Heart right ventricle (tissue), 16 donors: ENCODE measurements at regions not wholly inside any gene's neighbourhood (a gene's known extent, or its start where the extent isn't known, plus 50 kb on each side); places are given as distances from the start of the nearest gene placed in this dataset.
"Not testable (repeated sequence)": the region's sequence is repeated elsewhere in the genome, so short reads cannot be mapped to it uniquely, and the experiment has no call there.

ENCODE experiments used
- ATAC-seq, 8 donors: fragments of 200-7000 bp; cut with Tn5 transposase; one replicate each; pipeline ENCODE4 v1.9.1; 2020; ENCODE audit warnings: mild to moderate bottlenecking in 8 of 8, moderate library complexity in 8 of 8, moderate number of reproducible peaks in 1 of 8
- DNase-seq, 2 donors: peaks; one replicate each; pipeline ENCODE4 v3.0.0-alpha.2; 2020
- H3K27ac ChIP-seq, 10 donors: fragments of 200-600 bp; sonication (generic) in 2 of 10; one replicate each; pipeline versions ENCODE4 v1.5.0 to v1.8.0; 2020 to 2022; ENCODE audit warnings: mild to moderate bottlenecking in 3 of 10
- H3K27me3 ChIP-seq, 7 donors: fragments of 200-600 bp; one replicate each; pipeline ENCODE4 v1.8.0; 2021 to 2022; ENCODE audit warnings: mild to moderate bottlenecking in 2 of 7
- H3K36me3 ChIP-seq, 9 donors: fragments of 200-600 bp; sonication (generic) in 1 of 9; one replicate each; pipeline versions ENCODE4 v1.5.0 to v1.8.0; 2020 to 2022; ENCODE audit warnings: mild to moderate bottlenecking in 2 of 9
- H3K4me1 ChIP-seq, 9 donors: fragments of 200-600 bp; sonication (generic) in 1 of 9; one replicate each; pipeline versions ENCODE4 v1.5.0 to v1.8.0; 2020 to 2022; ENCODE audit warnings: mild to moderate bottlenecking in 4 of 9
- H3K4me3 ChIP-seq, 10 donors: fragments of 200-600 bp; sonication (generic) in 2 of 10; one replicate each; pipeline versions ENCODE4 v1.5.0 to v1.8.0; 2020 to 2022; ENCODE audit warnings: mild to moderate bottlenecking in 7 of 10, moderate library complexity in 2 of 10
- H3K9me3 ChIP-seq, 11 donors: fragments of 200-600 bp in 10 of 11; sonication (generic) in 2 of 11; one replicate each; pipeline versions ENCODE4 v1.5.0 to v1.8.0; 2013 to 2022; ENCODE audit warnings: mild to moderate bottlenecking in 2 of 11, control low read depth in 1 of 11, moderate library complexity in 1 of 11
- CTCF ChIP-seq, 9 donors: fragments of 200-600 bp; sonication (generic) in 2 of 9; IDR thresholded peaks; one replicate each; pipeline versions ENCODE4 v1.5.0 to v1.8.0; 2021 to 2022; ENCODE audit warnings: antibody characterized with exemption in 9 of 9, mild to moderate bottlenecking in 5 of 9, moderate library complexity in 1 of 9
- WGBS, 2 donors: extraction: QIAGEN DNeasy Blood & Tissue Kit; methylation state at CpG; one replicate each; pipeline ENCODE4 v1.1.7; 2013; ENCODE audit warnings: inconsistent platforms in 1 of 2; 5-methylcytosine and 5-hydroxymethylcytosine counted together
- intact Hi-C, 10 donors: fragments of 100-400 bp; cut with DNase I; formaldehyde crosslinking; loops; one replicate each; pipeline versions ENCODE4 v1.11.1 to v1.14.2; 2022
- donor health status: Arrhythmogenic right ventricular cardiomyopathy.
- donor health status: ischemic (EF 13 %, LVEDD 7.1; RV severe dilation, severe dysfunction).
- donor health status: healthy with polysubstance abuse.
- donor health status: DM: no; HTN: yes; CAD: no.
- donor health status: DM: no; HTN: no; CAD: no.
- donor health status: ischemic (EF 25% LVEDD 6.9; RV normal size, moderate dysfunction).
- donor health status: ischemic (EF 25% LVEDD 5.7; RV mildly dilated, moderate dysfunction).
- donor health status: healthy.
- donor health status: DM: yes; HTN: yes; CAD: no.
- donor health status: Ischemic cardiomyopathy.
- donor health status: ischemic (EF 35%, LVEDD 5.7; RV mildly dilated, moderate dysfunction).
- donor health status: nonischemic (EF 11% LVEDD 7.7; RV severe dilation, severe dysfunction).
- donor health status: DM: yes; HTN: yes; CAD: no.
- donor health status: PGD.
- donor health status: ischemic (EF 29% LVEDD 5.4; RV normal size, mild dysfunction).
- donor health status: nonischemic (EF 23%, LVEDD 6.1; RV moderate dilation, normal function).

GRCh38 chr10:37467246-37467645 lies 341.8 kb downstream of the ANKRD30A start:
- no peak for DNase-seq
- Histone ChIP-seq H3K9me3 (peaks cover 0 to 18% (median 0%) of the 10 kb centered on the region in 11 donors), H3K27ac (no peak overlapping the region), H3K27me3 (no peaks in the 10 kb centered on the region), H3K4me1 (no peaks in the 10 kb centered on the region), H3K36me3 (no peaks in the 10 kb centered on the region), H3K4me3 (no peak overlapping the region)
- no peak for TF ChIP-seq CTCF (IDR thresholded peaks at IDR 0.05)
- intact Hi-C loops = no loop called here
- 59 to 66% methylated on average over 5 of the region's 5 CpGs for WGBS, 2 donors
- no peak for ATAC-seq

- Histone ChIP-seq H3K36me3 (no peaks in the 10 kb centered on the region), H3K4me1 (no peaks in the 10 kb centered on the region), H3K4me3 (no peak overlapping the region), H3K27ac (no peak overlapping the region), H3K27me3 (peaks cover 0 to 7% (median 0%) of the 10 kb centered on the region in 7 donors), H3K9me3 (peaks cover 0 to 64% (median 0%) of the 10 kb centered on the region in 11 donors)
- no peak for TF ChIP-seq CTCF (IDR thresholded peaks at IDR 0.05)
- no peak for DNase-seq
- no peak for ATAC-seq
- 89 to 94% methylated on average over 1 of the region's 1 CpG for WGBS, 2 donors
- intact Hi-C loops = no loop called here
Observed at GRCh38 chr10:37456456-37456855, 331.1 kb downstream of the ANKRD30A start.

- WGBS, 2 donors = 45 to 46% methylated on average over 5 of the region's 5 CpGs
- Histone ChIP-seq H3K27ac (no peak overlapping the region), H3K4me1 (no peaks in the 10 kb centered on the region), H3K36me3 (no peaks in the 10 kb centered on the region), H3K4me3 (no peak overlapping the region), H3K27me3 (no peaks in the 10 kb centered on the region), H3K9me3 (peaks cover 0 to 8% (median 0%) of the 10 kb centered on the region in 11 donors)
- no peak for TF ChIP-seq CTCF (IDR thresholded peaks at IDR 0.05)
- no peak for DNase-seq
- intact Hi-C loops = no loop called here
- ATAC-seq = no peak
Observed at GRCh38 chr10:37448161-37448560, 322.8 kb downstream of the ANKRD30A start.

- no peak for ATAC-seq
Observed at GRCh38 chr10:37442882-37443281, 317.5 kb downstream of the ANKRD30A start.

GRCh38 chr10:37441224-37441623 lies 315.8 kb downstream of the ANKRD30A start:
- WGBS, 2 donors = 86% methylated on average over 4 of the region's 4 CpGs
- H3K4me3 ChIP-seq, intact Hi-C loops: not testable (repeated sequence)

More at GRCh38 chr10:37442882-37443281, 317.5 kb downstream of the ANKRD30A start:
- no peak for TF ChIP-seq CTCF (IDR thresholded peaks at IDR 0.05)
- no peaks in the 10 kb centered on the region for H3K4me1 ChIP-seq
- no peak overlapping the region for H3K4me3 ChIP-seq
- no peaks in the 10 kb centered on the region for H3K9me3 ChIP-seq
- no peaks in the 10 kb centered on the region for H3K27me3 ChIP-seq
- no peak for DNase-seq
- no peaks in the 10 kb centered on the region for H3K36me3 ChIP-seq
- 51 to 54% methylated on average over 2 of the region's 2 CpGs for WGBS, 2 donors
- no peak overlapping the region for H3K27ac ChIP-seq
- intact Hi-C loops = no loop called here

More at GRCh38 chr10:37441224-37441623, 315.8 kb downstream of the ANKRD30A start:
- not testable (repeated sequence) for ATAC-seq, H3K27ac ChIP-seq, DNase-seq, H3K9me3 ChIP-seq, H3K36me3 ChIP-seq, H3K27me3 ChIP-seq, H3K4me1 ChIP-seq
